A673 (cell line): ENCODE measurements at regions not wholly inside any gene's neighbourhood (a gene's known extent, or its start where the extent isn't known, plus 50 kb on each side); places are given as distances from the start of the nearest gene placed in this dataset.

Experiments used
- CTCF ChIP-seq: fragments of 300-800, 200-600 bp; sonication (generic); conservative IDR thresholded peaks from 2 replicates; pipeline ENCODE4 v1.5.1; 2017; ENCODE audit warnings: low read depth, mild to moderate bottlenecking, antibody characterized with exemption, low read length, moderate library complexity, mixed read lengths
- EZH2 ChIP-seq: fragments of 200-600 bp; sonication (generic); IDR thresholded peaks from 2 replicates; pipeline ENCODE4 v1.6.1; 2017; ENCODE audit warnings: borderline replicate concordance, low read depth, mild to moderate bottlenecking, mixed read lengths, antibody characterized with exemption, low read length; ENCODE audit not compliant: poor library complexity, severe bottlenecking

GRCh38 chr12:95402096-95402495 is 71.9 kb upstream of the METAP2 start:
- TF ChIP-seq CTCF (no peak), EZH2 (no peak)
